ENCODE measurements at regions not wholly inside any gene's neighbourhood (a gene's known extent, or its start where the extent isn't known, plus 50 kb on each side); places are given as distances from the start of the nearest gene placed in this dataset.

GRCh38 chr1:55468142-55468795 lies 253.1 kb upstream of the USP24 start:
- Histone ChIP-seq H3K27ac (ENCODE audit: low read depth, low read length) (no peak overlapping the region), H3K4me3 (ENCODE audit: low read depth, low read length) (no peak overlapping the region), H3K27me3 (ENCODE audit: control insufficient read depth, insufficient read depth, low read length) (no peaks in the 10 kb centered on the region), H3K9me3 (ENCODE audit: control insufficient read depth, insufficient read depth, low read length) (no peaks in the 10 kb centered on the region)
- ChIA-PET CTCF (no interaction called here), POLR2A (interaction anchor here (1.2 kb wide), 1 partner anchor 25 kb away, joined by 4 read pairs; no protein-coding TSS in a partner anchor)
- TF ChIP-seq CTCF (IDR thresholded peaks at IDR 0.05; ENCODE audit: low read depth, low read length): no peak
- no peak for DNase-seq (ENCODE audit: low read depth, low spot score)

GRCh38 chr1:55466921-55467320 lies 251.8 kb upstream of the USP24 start:
- no peak for TF ChIP-seq CTCF (IDR thresholded peaks at IDR 0.05; ENCODE audit: low read depth, low read length)
- Histone ChIP-seq H3K27me3 (ENCODE audit: control insufficient read depth, insufficient read depth, low read length) (no peaks in the 10 kb centered on the region), H3K4me3 (ENCODE audit: low read depth, low read length) (no peak overlapping the region), H3K27ac (ENCODE audit: low read depth, low read length) (no peak overlapping the region), H3K9me3 (ENCODE audit: control insufficient read depth, insufficient read depth, low read length) (no peaks in the 10 kb centered on the region)
- no peak for DNase-seq (ENCODE audit: low read depth, low spot score)
- CTCF ChIA-PET: no interaction called here
- POLR2A ChIA-PET: no interaction called here

DNA sequence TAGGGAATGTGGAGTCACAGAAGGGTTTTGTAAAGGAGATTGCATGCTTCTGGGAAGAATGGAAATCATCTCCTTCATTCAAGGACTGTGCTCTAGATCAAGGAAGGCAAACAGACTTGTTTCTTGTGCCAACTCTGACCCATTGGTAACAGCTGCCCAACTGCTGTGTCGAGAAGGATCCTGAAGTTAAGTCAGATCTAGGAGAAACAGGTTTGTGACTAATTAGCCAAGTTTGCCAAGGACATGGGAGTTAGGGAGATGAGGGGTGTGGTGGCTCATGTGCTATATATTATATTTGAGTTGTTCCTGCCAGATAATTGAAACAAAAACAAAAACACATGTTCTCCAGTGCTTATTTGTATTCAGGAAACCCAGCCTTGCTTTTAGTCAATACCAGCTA lies 251.2 kb upstream of the USP24 start:
- no peak overlapping the region for H3K27ac ChIP-seq (ENCODE audit: low read depth, low read length)
- ChIA-PET CTCF (no interaction called here), POLR2A (no interaction called here)
- no peak for TF ChIP-seq CTCF (IDR thresholded peaks at IDR 0.05; ENCODE audit: low read depth, low read length)
- no peak for DNase-seq (ENCODE audit: low read depth, low spot score)
- H3K27me3 ChIP-seq (ENCODE audit: control insufficient read depth, insufficient read depth, low read length): no peaks in the 10 kb centered on the region
- no peak overlapping the region for H3K4me3 ChIP-seq (ENCODE audit: low read depth, low read length)
- H3K9me3 ChIP-seq (ENCODE audit: control insufficient read depth, insufficient read depth, low read length): no peaks in the 10 kb centered on the region

DNA sequence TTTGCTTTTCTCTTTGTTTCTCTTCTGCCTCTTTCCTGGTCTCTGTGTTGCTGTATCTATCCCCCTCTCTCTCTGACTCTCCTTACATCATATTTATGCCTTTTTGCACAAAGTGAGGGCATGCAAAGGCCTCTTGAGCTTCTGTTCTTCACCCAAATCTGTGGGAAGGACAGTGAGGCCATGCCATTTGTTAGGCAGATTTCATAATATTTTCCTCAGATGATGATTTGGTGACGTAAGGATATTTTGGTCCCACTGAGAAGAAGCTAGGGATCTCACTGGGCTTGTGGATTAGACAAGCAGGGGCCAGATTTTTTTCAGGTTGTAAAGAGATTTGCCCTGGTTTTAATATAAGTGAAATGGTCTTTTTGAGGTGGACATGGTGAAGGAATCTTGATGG lies 249.4 kb upstream of the USP24 start:
- Histone ChIP-seq H3K27me3 (ENCODE audit: control insufficient read depth, insufficient read depth, low read length) (no peaks in the 10 kb centered on the region), H3K4me3 (ENCODE audit: low read depth, low read length) (no peak overlapping the region), H3K27ac (ENCODE audit: low read depth, low read length) (no peak overlapping the region), H3K9me3 (ENCODE audit: control insufficient read depth, insufficient read depth, low read length) (no peaks in the 10 kb centered on the region)
- TF ChIP-seq CTCF (IDR thresholded peaks at IDR 0.05; ENCODE audit: low read depth, low read length): no peak
- POLR2A ChIA-PET: no interaction called here
- DNase-seq (ENCODE audit: low read depth, low spot score): no peak
- CTCF ChIA-PET: interaction anchor here (0.7 to 2.3 kb wide), 2 partner anchors 15 to 89 kb away, joined by 3 to 8 read pairs; no protein-coding TSS in a partner anchor

DNA sequence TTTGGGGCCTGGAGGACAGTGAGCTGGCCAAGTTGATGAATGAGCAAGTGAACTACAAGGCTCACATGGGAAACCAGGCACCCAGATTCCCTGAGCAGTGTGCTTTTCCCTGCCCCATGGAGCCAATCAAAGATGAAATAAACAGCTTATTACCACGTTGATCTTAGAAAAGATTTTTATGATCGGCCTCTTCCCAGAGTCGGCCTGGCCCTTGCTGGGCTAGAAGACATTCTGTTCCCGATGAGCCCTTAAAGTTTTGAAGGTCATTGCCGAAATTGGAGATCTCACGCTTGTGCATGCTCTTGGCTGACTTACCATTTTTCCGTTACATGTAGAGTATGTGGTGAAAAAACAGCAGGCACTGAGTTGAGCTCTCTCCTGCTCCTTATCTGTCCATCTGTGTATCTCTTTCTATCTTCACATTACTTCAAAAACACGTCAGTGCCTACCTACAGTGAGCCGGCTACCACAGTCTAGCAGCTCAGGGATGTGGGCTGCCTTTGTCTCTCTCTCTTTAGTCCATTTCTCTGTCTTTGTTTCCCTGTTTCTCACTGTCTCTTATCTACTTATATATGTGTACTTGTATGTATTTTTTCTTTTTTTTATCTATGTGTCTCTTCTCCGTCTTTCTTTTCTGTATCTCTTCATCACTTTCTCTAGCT lies 248.8 kb upstream of the USP24 start:
- no peak for DNase-seq (ENCODE audit: low read depth, low spot score)
- Histone ChIP-seq H3K27ac (ENCODE audit: low read depth, low read length) (no peak overlapping the region), H3K27me3 (ENCODE audit: control insufficient read depth, insufficient read depth, low read length) (no peaks in the 10 kb centered on the region), H3K4me3 (ENCODE audit: low read depth, low read length) (no peak overlapping the region), H3K9me3 (ENCODE audit: control insufficient read depth, insufficient read depth, low read length) (no peaks in the 10 kb centered on the region)
- ChIA-PET POLR2A (no interaction called here), CTCF (interaction anchor here (0.7 to 2.3 kb wide), 3 partner anchors 16 to 88 kb away, joined by 3 to 8 read pairs (median 3); no protein-coding TSS in a partner anchor)
- TF ChIP-seq CTCF (IDR thresholded peaks at IDR 0.05; ENCODE audit: low read depth, low read length): no peak
